GM20000 (cell line): ENCODE measurements at regions not wholly inside any gene's neighbourhood (a gene's known extent, or its start where the extent isn't known, plus 50 kb on each side); places are given as distances from the start of the nearest gene placed in this dataset.

Experiments
- DNase-seq: peaks from one replicate; pipeline ENCODE4 v3.0.0; 2012; ENCODE audit warnings: low spot score
- CTCF ChIP-seq: IDR thresholded peaks from 2 replicates; pipeline ENCODE4 v1.5.1; 2012; ENCODE audit warnings: mild to moderate bottlenecking, control low read depth; ENCODE audit errors: extremely low read depth, missing control alignments

GRCh38 chr2:53150146-53150545 is 617.5 kb upstream of the CHAC2 start:
- TF ChIP-seq CTCF, result no peak

GRCh38 chr2:53148221-53148620 is 619.4 kb upstream of the CHAC2 start:
- no peak for DNase-seq
- no peak for TF ChIP-seq CTCF

More at GRCh38 chr2:53150146-53150545, 617.5 kb upstream of the CHAC2 start:
- no peak for DNase-seq

- no peak for DNase-seq
- TF ChIP-seq CTCF, result no peak
Observed at GRCh38 chr2:53131416-53131815, 636.2 kb upstream of the CHAC2 start.

- TF ChIP-seq CTCF, result no peak
- no peak for DNase-seq
Observed at GRCh38 chr2:53130441-53130943, 637.1 kb upstream of the CHAC2 start.

DNA sequence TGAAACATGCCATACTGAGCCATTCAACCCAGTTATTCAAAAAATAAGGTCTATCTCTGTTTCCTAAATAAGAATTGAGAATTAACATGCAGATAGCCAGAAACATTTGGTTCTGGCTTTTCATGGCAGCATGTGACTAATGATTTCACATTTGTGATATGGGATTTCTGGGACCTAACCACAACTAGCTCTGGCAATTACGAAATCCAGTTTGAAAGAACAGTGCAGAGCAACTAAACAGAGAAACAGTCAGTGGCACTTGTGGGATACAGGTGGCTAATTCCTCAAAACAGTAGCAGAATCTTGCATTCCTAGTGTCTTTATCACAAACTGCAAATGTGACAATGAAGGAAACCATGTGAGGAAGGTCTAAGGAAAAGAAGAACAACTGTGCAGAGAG is 637.8 kb upstream of the CHAC2 start:
- TF ChIP-seq CTCF, result no peak
- DNase-seq, result no peak

DNA sequence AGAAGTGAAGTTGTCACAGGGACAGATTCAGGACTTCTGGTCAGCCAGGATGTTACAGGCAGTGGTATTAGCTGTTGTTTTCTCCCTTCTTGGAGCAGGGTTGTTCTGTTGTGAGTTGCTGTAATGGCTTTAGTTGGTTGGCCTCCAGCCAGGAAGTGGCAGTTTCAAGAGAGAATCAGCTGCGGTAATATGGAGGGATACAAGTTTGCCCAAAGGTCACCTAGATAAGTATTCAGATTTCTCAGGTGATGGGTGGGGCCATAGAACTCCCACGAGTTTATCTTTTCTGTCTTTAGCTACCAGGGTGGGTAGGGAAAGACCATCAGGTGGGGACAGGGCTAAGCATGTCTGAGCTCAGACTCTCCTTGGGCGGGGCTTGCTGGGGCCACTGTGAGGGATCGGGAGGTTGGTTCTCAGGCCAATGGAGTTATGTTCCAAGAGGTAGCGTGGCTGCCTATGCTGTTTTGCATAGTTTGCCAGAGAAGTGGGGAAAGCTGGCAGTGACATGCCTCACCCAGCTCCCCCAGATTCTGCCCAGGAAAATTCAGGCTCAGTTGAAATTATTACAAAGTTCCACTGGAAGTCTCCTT is 640.4 kb upstream of the CHAC2 start:
- TF ChIP-seq CTCF, result no peak
- DNase-seq, result no peak

DNA sequence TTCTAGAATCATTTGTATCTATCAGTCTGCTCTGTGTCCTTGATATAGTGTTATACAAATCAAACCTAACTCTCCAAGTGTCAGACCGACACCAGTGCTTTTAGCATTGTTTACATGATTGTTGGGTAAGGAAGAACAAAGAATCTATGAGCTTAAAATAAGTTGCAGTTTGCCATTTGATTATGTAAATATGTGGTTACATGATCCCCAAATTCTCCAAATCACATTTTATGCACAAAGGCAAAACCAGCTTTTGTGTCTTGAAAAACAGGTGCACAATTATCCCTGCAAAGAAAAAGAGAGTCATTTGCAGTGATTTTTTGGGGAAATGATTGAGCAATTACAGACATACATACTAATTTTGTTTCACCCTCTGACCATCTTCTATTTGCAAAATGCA is 652.6 kb upstream of the CHAC2 start:
- no peak for TF ChIP-seq CTCF
- DNase-seq, result no peak
